ENCODE measurements at regions not wholly inside any gene's neighbourhood (a gene's known extent, or its start where the extent isn't known, plus 50 kb on each side); places are given as distances from the start of the nearest gene placed in this dataset.
"Not testable (repeated sequence)": the region's sequence is repeated elsewhere in the genome, so short reads cannot be mapped to it uniquely, and the experiment has no call there.

DNA sequence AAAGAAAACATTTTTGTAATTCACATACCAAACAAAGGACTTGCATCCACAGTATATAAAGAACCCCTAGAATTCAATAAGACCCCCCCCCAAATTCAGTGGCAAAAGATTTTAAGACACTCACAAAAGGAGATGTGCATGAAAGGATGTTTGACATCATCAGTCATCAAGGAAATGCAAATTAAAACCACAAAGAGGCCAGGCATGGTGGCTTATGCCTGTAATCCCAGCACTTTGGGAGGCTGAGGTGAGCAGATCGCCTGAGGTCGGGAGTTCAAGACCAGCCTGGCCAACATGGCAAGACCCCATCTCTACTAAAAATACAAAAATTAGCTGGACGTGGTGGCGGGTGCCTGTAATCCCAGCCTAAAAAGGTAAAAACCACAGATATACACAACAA is 61.3 kb downstream of the AIPL1 start:
- not testable (repeated sequence) for DNase-seq

DNA sequence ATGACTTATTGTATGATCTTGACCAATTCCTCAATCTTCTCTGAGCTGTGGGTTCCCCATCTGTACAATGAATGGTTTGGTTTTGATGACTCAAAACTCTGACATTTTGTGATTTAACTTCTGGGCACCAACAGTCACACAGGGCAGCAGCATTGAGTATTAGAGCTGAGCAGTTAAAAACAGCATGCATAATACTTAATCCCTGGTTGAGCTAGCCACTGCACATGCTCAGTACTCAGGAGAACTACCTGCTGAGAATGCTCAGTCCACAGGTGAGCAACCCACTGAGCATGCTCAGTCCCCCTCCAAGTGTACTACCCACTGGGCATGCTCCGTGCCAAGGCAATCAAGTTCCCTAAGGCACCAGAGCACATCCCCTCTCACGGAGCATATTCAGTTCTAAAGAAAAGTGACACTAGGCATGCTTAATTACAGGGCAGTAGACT is 68.7 kb downstream of the AIPL1 start:
- DNase-seq, result no peak

DNA sequence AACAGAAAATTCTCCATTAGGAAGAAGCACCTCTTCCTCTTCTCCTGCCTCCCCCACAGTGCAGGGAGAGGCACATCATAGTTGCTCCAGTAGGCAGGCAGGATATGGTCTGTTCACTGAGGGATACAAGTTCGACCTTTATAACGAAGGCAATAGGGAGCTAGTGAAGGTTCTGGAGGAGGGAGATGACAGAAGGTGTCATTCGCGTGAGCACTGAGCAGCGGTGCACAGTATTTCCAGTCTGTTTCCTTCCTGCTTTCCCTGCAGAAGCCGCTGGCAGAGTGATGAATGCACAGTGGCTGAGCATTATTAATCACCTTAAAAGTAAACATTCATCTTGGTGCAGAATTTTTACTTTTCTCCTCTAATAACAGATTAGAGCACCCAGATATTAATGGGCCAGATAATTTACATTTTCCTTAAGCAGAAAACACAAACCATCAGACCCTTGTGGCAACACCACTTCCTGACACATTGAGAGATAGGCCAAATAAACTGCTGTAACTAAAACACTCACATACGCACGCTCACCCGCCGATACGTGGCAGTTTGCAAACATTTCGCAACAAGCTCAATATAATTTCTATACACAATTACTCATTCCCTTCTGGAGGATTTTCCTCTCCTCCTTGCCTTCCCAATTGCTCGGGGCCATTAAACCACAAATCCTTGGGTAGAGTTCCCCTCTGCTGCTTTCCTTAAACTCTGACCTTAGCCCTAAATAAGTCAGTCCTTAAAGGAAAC is 69.5 kb downstream of the AIPL1 start:
- no peak for DNase-seq

DNA sequence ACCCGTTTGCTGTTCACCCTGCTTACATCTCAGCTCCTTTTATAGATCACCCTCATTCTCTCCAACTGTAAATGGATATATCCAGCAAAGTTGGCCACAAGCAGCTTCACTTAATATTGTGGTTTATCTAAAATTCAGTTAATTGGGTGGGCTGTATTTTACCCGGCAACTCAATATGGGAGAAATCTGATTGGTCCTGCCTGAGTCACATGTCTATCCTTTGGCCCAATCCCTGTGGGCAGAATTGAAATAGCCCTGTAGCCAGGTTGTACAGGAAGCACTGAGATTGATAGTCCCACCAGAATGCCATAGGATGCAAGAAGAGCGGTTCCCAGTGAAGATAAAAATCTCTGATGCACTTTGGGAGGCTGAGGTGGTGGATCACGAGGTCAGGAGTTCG is 73.2 kb downstream of the AIPL1 start:
- DNase-seq, result peak in 1 of 3 donors; percentile 9

GRCh38 chr17:6358131-6358530 is 76.8 kb downstream of the AIPL1 start:
- no peak for DNase-seq

GRCh38 chr17:6356562-6356961 is 78.4 kb downstream of the AIPL1 start:
- no peak for DNase-seq

DNA sequence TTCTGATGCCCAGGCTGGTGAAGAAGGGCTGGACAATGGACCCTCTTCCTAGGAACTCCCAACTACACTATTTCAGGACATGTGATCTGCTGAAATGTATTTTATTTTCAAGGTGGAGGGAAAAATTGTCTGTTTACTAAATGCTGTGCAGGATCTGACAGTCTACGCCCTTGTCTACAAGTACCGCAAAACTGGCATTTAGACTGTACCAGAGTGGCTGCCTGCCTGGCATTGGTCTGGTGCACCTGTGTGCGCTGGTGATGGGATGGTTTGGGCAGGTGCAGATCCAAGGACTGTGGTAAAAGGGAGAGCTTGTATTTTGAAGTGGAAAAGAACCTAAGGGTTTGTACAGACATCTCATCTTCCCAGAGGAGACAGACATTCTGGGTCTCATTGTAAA is 79.7 kb downstream of the AIPL1 start:
- no peak for DNase-seq

GRCh38 chr17:6352801-6353560 is 81.9 kb downstream of the AIPL1 start:
- DNase-seq, result no peak

DNA sequence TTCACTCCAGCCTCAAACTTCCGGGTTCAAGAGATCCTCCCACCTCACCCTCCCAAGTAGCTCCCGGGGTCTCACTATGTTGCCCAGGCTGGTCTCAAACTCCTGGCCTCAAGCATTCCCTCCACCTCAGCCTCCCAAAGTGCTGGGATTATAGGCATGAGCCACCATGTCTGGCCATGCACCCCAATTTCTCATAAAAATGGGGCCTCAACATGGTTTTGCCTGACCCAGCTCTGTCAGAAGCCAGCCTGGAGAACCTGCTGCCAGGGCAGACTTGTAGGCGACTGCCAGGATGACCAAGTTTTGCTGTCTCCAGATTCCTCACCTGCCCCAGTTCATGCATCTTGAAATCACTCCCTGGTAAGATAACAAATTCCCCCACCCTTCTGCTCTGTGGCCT is 82.9 kb downstream of the AIPL1 start:
- DNase-seq, result no peak

DNA sequence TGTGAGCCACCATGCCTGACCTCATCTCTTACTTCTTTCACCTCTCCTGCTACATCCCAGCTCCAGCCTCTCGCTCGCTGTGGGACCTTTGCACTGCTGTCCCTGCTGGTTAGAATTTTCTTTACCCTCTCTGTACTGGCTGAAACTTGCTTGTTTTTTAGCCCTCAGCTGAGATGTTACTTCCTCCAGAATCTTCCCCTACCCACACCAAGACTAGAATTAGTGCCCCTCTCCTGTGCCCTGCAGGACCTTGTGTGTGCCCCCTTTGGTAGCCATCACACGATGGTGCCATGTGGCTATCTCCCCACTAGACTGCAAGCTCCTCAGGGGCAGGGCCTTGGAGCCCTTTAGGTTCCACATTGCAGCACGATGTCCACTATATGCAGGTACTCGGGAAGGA is 84.1 kb downstream of the AIPL1 start:
- no peak for DNase-seq

DNA sequence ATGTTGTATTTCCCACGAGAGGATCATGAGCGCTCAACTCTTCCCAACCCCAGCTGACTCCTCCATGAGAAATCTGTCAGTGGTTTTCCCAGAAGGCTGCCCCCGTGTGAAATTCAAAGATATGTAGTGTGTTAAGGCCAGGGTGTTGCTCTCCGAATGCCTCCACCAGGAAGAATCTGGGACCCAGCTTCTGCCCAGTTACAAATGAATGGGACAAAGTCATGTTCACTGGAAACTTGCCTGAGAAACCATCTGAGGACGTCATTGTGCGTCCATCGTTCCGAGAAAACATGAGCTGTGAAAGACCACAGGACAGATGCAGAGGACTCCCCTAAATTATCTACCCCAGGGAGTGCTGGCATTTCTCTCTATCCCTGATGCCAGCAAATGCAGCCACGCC is 86.0 kb downstream of the AIPL1 start:
- peak in 1 of 3 donors; percentile 41 for DNase-seq

- no peak for DNase-seq
These were observed 87.1 kb downstream of the AIPL1 start for GRCh38 chr17:6347776-6348175.

DNA sequence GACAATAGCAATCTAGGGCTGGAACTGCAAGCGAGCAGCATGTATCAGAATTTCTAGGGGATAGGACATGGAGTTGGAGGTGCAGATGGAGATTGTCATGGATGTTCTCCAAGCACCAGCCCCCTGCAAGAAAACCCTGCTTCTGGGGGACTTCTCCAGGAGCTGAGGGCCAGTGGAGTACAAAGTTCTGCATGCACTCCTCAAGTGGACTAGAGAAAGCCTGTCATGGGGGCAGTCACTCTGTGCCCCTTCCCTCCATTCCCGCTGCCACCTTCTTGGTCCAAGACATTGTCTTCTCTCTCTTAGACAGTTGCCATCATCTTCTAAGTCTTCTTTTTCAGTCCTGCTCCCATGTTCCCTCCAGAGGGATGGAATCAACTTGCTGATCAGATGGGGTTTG is 87.9 kb downstream of the AIPL1 start:
- no peak for DNase-seq

GRCh38 chr17:6346156-6346786 is 88.7 kb downstream of the AIPL1 start:
- DNase-seq, result no peak

- no peak for DNase-seq
These were observed 91.2 kb downstream of the AIPL1 start for GRCh38 chr17:6343736-6344135.

DNA sequence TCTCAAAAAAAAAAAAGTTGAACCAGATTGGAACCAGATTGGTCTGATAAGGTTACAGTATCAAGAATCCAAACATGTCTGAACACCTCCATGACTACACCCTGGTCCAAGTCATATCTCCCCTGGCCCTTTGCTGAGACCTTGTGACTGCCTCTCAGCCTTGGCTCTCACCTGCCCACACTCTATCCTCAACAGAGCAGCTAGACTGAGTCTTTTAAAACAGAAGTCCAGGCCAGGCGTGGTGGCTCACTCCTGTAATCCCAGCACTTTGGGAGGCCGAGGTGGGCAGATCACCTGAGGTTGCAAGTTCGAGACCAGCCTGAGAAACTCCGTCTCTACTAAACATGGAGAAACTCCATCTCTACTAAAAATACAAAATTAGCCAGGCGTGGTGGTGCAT is 91.7 kb downstream of the AIPL1 start:
- DNase-seq, result no peak

- DNase-seq, result no peak
These were observed 94.2 kb downstream of the AIPL1 start for GRCh38 chr17:6340708-6341107.

GRCh38 chr17:6334386-6334785 is 100.5 kb downstream of the AIPL1 start:
- DNase-seq, result no peak

GRCh38 chr17:6330936-6331335 is 104.0 kb downstream of the AIPL1 start:
- DNase-seq, result no peak

DNA sequence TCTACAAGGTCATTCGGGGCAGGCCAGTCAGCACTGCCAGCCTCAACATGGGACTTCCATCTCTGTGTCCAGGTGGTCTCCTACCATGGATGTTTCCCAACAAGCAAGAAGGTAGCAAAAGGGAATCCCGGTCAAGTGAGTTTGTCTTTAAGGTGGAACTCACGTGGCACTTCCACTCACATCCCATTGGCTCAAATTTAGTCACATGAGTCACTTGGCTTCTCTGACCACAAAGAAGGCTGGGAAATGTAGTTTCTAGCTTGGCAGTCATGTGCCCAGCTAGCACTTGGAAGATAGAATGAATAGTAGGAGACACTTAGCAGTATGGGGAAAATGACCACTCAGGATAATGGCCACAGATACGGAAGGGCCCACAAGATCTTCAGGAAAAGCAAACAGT is 106.6 kb downstream of the AIPL1 start:
- no peak for DNase-seq

DNA sequence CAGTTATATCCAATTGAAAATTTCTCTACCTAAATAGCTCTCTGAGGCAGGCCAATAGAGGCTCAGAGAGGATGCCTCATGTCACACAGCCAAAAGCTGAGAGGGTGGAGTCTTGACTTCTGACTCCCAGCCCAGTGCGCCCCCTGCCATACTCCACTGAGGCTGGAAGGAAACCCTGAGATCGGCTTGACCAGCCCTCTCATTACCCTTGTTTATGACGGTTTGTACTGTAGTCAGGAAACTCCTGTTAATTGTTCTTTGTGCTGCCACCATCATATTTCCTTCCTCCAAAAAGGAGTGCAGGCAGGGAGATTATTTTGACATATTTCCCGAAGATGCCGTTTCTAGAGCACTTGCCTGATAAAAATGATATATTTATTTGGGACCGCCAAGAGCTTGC is 107.9 kb downstream of the AIPL1 start:
- DNase-seq, result peak in 1 of 3 donors; percentile 39

GRCh38 chr17:6326483-6326882 is 108.4 kb downstream of the AIPL1 start:
- no peak for DNase-seq

DNA sequence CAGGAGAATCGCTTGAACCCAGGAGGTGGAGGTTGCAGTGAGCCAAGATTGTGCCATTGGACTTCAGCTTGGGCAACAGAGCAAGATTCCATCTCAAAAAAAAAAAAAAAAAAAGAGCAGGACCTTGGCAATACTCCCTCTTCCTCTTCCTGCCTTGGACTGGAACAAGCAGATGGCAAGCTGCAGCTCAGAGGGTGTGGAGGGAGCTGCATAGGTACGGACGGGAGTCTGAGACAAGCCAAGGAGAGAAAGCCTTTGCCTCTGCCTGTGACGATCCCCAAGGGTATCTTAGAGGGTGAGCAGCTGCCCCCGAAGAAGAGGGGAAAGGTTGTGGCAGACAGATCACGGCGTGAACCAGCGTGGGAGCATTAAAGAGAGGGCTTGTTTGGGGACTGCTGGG is 109.2 kb downstream of the AIPL1 start:
- no peak for DNase-seq

Data from muscle of back (tissue), 3 donors.